HepG2 (cell line): ENCODE measurements at regions not wholly inside any gene's neighbourhood (a gene's known extent, or its start where the extent isn't known, plus 50 kb on each side); places are given as distances from the start of the nearest gene placed in this dataset.

ENCODE experiments used
- DRAP1 ChIP-seq: IDR thresholded peaks from 2 replicates; pipeline ENCODE4 v1.6.1; 2016; ENCODE audit warnings: missing genetic modification reagents, missing compliant biosample characterization
- FOSL2 ChIP-seq: sonication (generic); formaldehyde crosslinking; IDR thresholded peaks from 2 replicates; pipeline ENCODE4 v1.4.0; 2020; ENCODE audit warnings: missing genetic modification reagents
- GPN1 ChIP-seq: sonication (generic); formaldehyde crosslinking; IDR thresholded peaks from 2 replicates; pipeline ENCODE4 v1.5.1; 2020; ENCODE audit warnings: missing genetic modification reagents, borderline replicate concordance
- HBP1 ChIP-seq: IDR thresholded peaks from 2 replicates; pipeline ENCODE4 v1.6.1; 2016; ENCODE audit warnings: low read depth, control low read depth
- HOXA9 ChIP-seq: sonication (generic); formaldehyde crosslinking; IDR thresholded peaks from 2 replicates; pipeline ENCODE4 v1.8.1; 2022; ENCODE audit warnings: missing genetic modification reagents, mild to moderate bottlenecking, moderate library complexity, borderline replicate concordance
- KDM4B ChIP-seq: sonication (generic); formaldehyde crosslinking; IDR thresholded peaks from 2 replicates; pipeline ENCODE4 v1.4.0; 2020; ENCODE audit warnings: missing genetic modification reagents
- MAF1 ChIP-seq: sonication (generic); formaldehyde crosslinking; IDR thresholded peaks from 2 replicates; pipeline ENCODE4 v1.5.0; 2020; ENCODE audit warnings: missing genetic modification reagents, borderline replicate concordance
- NAIF1 ChIP-seq: sonication (generic); formaldehyde crosslinking; IDR thresholded peaks from 2 replicates; pipeline ENCODE4 v1.5.0; 2020; ENCODE audit warnings: mild to moderate bottlenecking, missing genetic modification reagents, borderline replicate concordance
- PBX2 ChIP-seq: IDR thresholded peaks from 2 replicates; pipeline ENCODE4 v1.6.1; 2016; ENCODE audit warnings: control low read depth
- PCBP1 ChIP-seq: fragments of 200-400 bp; formaldehyde crosslinking; IDR thresholded peaks from 2 replicates; pipeline ENCODE4 v1.6.1; 2017; ENCODE audit warnings: mild to moderate bottlenecking, low read depth, low read length, borderline replicate concordance
- RFXANK ChIP-seq: IDR thresholded peaks from 2 replicates; pipeline ENCODE4 v1.6.1; 2016
- SP4 ChIP-seq: sonication (generic); formaldehyde crosslinking; IDR thresholded peaks from 2 replicates; pipeline ENCODE4 v1.8.1; 2023; ENCODE audit warnings: mild to moderate bottlenecking, missing genetic modification reagents
- SPEN ChIP-seq: sonication (generic); formaldehyde crosslinking; IDR thresholded peaks from 2 replicates; pipeline ENCODE4 v1.5.1; 2020; ENCODE audit warnings: low read depth, mild to moderate bottlenecking, missing genetic modification reagents
- TP53 ChIP-seq: sonication (generic); formaldehyde crosslinking; conservative IDR thresholded peaks from 2 replicates; pipeline ENCODE4 v1.4.0; 2020; ENCODE audit warnings: missing genetic modification reagents
- ZBTB25 ChIP-seq: IDR thresholded peaks from 2 replicates; pipeline ENCODE4 v1.6.1; 2018; ENCODE audit warnings: missing genetic modification reagents
- ZBTB7B ChIP-seq: sonication (generic); formaldehyde crosslinking; IDR thresholded peaks from 2 replicates; pipeline ENCODE4 v1.4.0; 2020; ENCODE audit warnings: missing genetic modification reagents
- ZFP36L1 ChIP-seq: sonication (generic); formaldehyde crosslinking; IDR thresholded peaks from 2 replicates; pipeline ENCODE4 v1.8.0; 2022; ENCODE audit warnings: mild to moderate bottlenecking, missing genetic modification reagents, moderate library complexity
- ZFY ChIP-seq: sonication (generic); formaldehyde crosslinking; IDR thresholded peaks from 2 replicates; pipeline ENCODE4 v1.4.0; 2020; ENCODE audit warnings: missing genetic modification reagents
- ZNF232 ChIP-seq: sonication (generic); formaldehyde crosslinking; IDR thresholded peaks from 2 replicates; pipeline ENCODE4 v1.4.0; 2020; ENCODE audit warnings: missing genetic modification reagents, borderline replicate concordance
- ZNF235 ChIP-seq: sonication (generic); formaldehyde crosslinking; IDR thresholded peaks from 2 replicates; pipeline ENCODE4 v1.8.1; 2023; ENCODE audit warnings: mild to moderate bottlenecking, missing genetic modification reagents, borderline replicate concordance
- ZNF280B ChIP-seq: sonication (generic); formaldehyde crosslinking; IDR thresholded peaks from 2 replicates; pipeline ENCODE4 v1.5.0; 2020; ENCODE audit warnings: missing genetic modification reagents, mild to moderate bottlenecking, borderline replicate concordance
- ZNF567 ChIP-seq: sonication (generic); formaldehyde crosslinking; IDR thresholded peaks from 2 replicates; pipeline ENCODE4 v1.8.1; 2023; ENCODE audit warnings: mild to moderate bottlenecking, missing genetic modification reagents, borderline replicate concordance
- ZSCAN21 ChIP-seq: sonication (generic); formaldehyde crosslinking; IDR thresholded peaks from 2 replicates; pipeline ENCODE4 v1.8.0; 2022; ENCODE audit warnings: mild to moderate bottlenecking, missing genetic modification reagents, moderate library complexity, borderline replicate concordance

- peak; percentile 52; the same call in 1 of the 2 replicates for TF ChIP-seq HBP1 (CRISPR knock-in tag)
- TF ChIP-seq SPEN (CRISPR knock-in tag), result peak; percentile 19; the same call in 1 of the 2 replicates
- no peak for TF ChIP-seq SP4
- 0 out of 2 replicates have a peak, but pooled peaks have one; percentile 35 for TF ChIP-seq ZFY (CRISPR knock-in tag)
- no peak for TF ChIP-seq GPN1 (CRISPR knock-in tag)
- 0 out of 2 replicates have a peak, but pooled peaks have one; percentile 69 for TF ChIP-seq ZNF280B (CRISPR knock-in tag)
- TF ChIP-seq ZSCAN21, result no peak
- 0 out of 2 replicates have a peak, but pooled peaks have one; percentile 52 for TF ChIP-seq MAF1 (CRISPR knock-in tag)
- peak; percentile 65; the same call in 1 of the 2 replicates for TF ChIP-seq TP53
- no peak for TF ChIP-seq HOXA9 (CRISPR knock-in tag)
- peak; percentile 61; the same call in 1 of the 2 replicates for TF ChIP-seq FOSL2 (CRISPR knock-in tag)
- no peak for TF ChIP-seq PCBP1
- peak; percentile 87 for TF ChIP-seq ZBTB7B (CRISPR knock-in tag)
- peak; percentile 30; the same call in 1 of the 2 replicates for TF ChIP-seq ZBTB25 (CRISPR knock-in tag)
- TF ChIP-seq RFXANK (CRISPR knock-in tag), result peak; percentile 58; the same call in 1 of the 2 replicates
- TF ChIP-seq DRAP1 (CRISPR knock-in tag), result peak; percentile 50; the same call in 1 of the 2 replicates
- no peak for TF ChIP-seq ZNF567 (CRISPR knock-in tag)
- no peak; the same call in 1 of the 2 replicates for TF ChIP-seq ZFP36L1 (CRISPR knock-in tag)
- TF ChIP-seq PBX2 (CRISPR knock-in tag), result no peak
- no peak for TF ChIP-seq NAIF1 (CRISPR knock-in tag)
- no peak for TF ChIP-seq ZNF232 (CRISPR knock-in tag)
- TF ChIP-seq KDM4B, result no peak
- TF ChIP-seq ZNF235 (CRISPR knock-in tag), result no peak
Measured at GRCh38 chr1:9181176-9181906, 52.4 kb upstream of the GPR157 start (continued).
